GM18499 (cell line): ENCODE measurements at regions not wholly inside any gene's neighbourhood (a gene's known extent, or its start where the extent isn't known, plus 50 kb on each side); places are given as distances from the start of the nearest gene placed in this dataset.

ENCODE experiments used
- ATAC-seq: cut with Tn5 transposase; IDR thresholded peaks from one replicate; pipeline ENCODE4 v1.9.1; 2021; ENCODE audit warnings: moderate number of reproducible peaks; ENCODE audit not compliant: insufficient read depth, unreplicated experiment

- ATAC-seq, result no peak
Measured at GRCh38 chr15:69748576-69749185, 296.1 kb downstream of the RPLP1 start.

GRCh38 chr15:69749274-69749673 lies 296.7 kb downstream of the RPLP1 start:
- ATAC-seq, result no peak

GRCh38 chr15:69749797-69750196 lies 297.2 kb downstream of the RPLP1 start:
- ATAC-seq, result no peak

- no peak for ATAC-seq
Measured at GRCh38 chr15:69750253-69750652, 297.6 kb downstream of the RPLP1 start.

- no peak for ATAC-seq
Measured at GRCh38 chr15:69751147-69751546, 298.5 kb downstream of the RPLP1 start.

- no peak for ATAC-seq
Measured at GRCh38 chr15:69751566-69751965, 298.9 kb downstream of the RPLP1 start.

- ATAC-seq, result no peak
Measured at GRCh38 chr15:69753867-69754266, 301.2 kb downstream of the RPLP1 start.

- ATAC-seq, result no peak
Measured at GRCh38 chr15:69754313-69754712, 301.7 kb downstream of the RPLP1 start.

GRCh38 chr15:69755551-69756310 lies 303.1 kb downstream of the RPLP1 start:
- ATAC-seq, result peak; percentile 77

- ATAC-seq, result no peak
Measured at GRCh38 chr15:69756440-69756839, 303.8 kb downstream of the RPLP1 start.

GRCh38 chr15:69757186-69757585 lies 304.6 kb downstream of the RPLP1 start:
- no peak for ATAC-seq

- no peak for ATAC-seq
Measured at GRCh38 chr15:69758291-69758771, 305.7 kb downstream of the RPLP1 start.

GRCh38 chr15:69758810-69759790 lies 306.5 kb downstream of the RPLP1 start:
- no peak for ATAC-seq

- no peak for ATAC-seq
Measured at GRCh38 chr15:69760258-69760845, 307.7 kb downstream of the RPLP1 start.

GRCh38 chr15:69760890-69761568 lies 308.4 kb downstream of the RPLP1 start:
- no peak for ATAC-seq

- no peak for ATAC-seq
Measured at GRCh38 chr15:69762373-69763148, 309.9 kb downstream of the RPLP1 start.

GRCh38 chr15:69763831-69764230 lies 311.2 kb downstream of the RPLP1 start:
- no peak for ATAC-seq

GRCh38 chr15:69766156-69766555 lies 313.5 kb downstream of the RPLP1 start:
- no peak for ATAC-seq

- no peak for ATAC-seq
Measured at GRCh38 chr15:69767191-69767590, 314.6 kb downstream of the RPLP1 start.
